ENCODE measurements at regions not wholly inside any gene's neighbourhood (a gene's known extent, or its start where the extent isn't known, plus 50 kb on each side); places are given as distances from the start of the nearest gene placed in this dataset.

- DNase-seq (ENCODE audit: low spot score): no peak
Measured at GRCh38 chr11:115716601-115717529, 212.7 kb upstream of the CADM1 start.

GRCh38 chr11:115716080-115716479, 211.9 kb upstream of the CADM1 start:
- no peak for DNase-seq (ENCODE audit: low spot score)

- DNase-seq (ENCODE audit: low spot score): no peak
Measured at GRCh38 chr11:115715251-115715770, 211.1 kb upstream of the CADM1 start.

- no peak for DNase-seq (ENCODE audit: low spot score)
Measured at GRCh38 chr11:115712296-115712695, 208.1 kb upstream of the CADM1 start.

- DNase-seq (ENCODE audit: low spot score): no peak
Measured at GRCh38 chr11:115710980-115711379, 206.8 kb upstream of the CADM1 start.

- no peak for DNase-seq (ENCODE audit: low spot score)
Measured at GRCh38 chr11:115710426-115710825, 206.2 kb upstream of the CADM1 start.

GRCh38 chr11:115709297-115709696, 205.1 kb upstream of the CADM1 start:
- no peak for DNase-seq (ENCODE audit: low spot score)

GRCh38 chr11:115707180-115707905, 203.1 kb upstream of the CADM1 start:
- no peak for DNase-seq (ENCODE audit: low spot score)

- DNase-seq (ENCODE audit: low spot score): no peak
Measured at GRCh38 chr11:115706626-115707135, 202.5 kb upstream of the CADM1 start.

GRCh38 chr11:115705200-115705599, 201.0 kb upstream of the CADM1 start:
- no peak for DNase-seq (ENCODE audit: low spot score)

- no peak for DNase-seq (ENCODE audit: low spot score)
Measured at GRCh38 chr11:115700981-115701875, 197.0 kb upstream of the CADM1 start.

GRCh38 chr11:115700496-115700895, 196.3 kb upstream of the CADM1 start:
- no peak for DNase-seq (ENCODE audit: low spot score)

- DNase-seq (ENCODE audit: low spot score): no peak
Measured at GRCh38 chr11:115699733-115700132, 195.5 kb upstream of the CADM1 start.

GRCh38 chr11:115699326-115699725, 195.1 kb upstream of the CADM1 start:
- DNase-seq (ENCODE audit: low spot score): no peak

GRCh38 chr11:115698243-115698642, 194.0 kb upstream of the CADM1 start:
- DNase-seq (ENCODE audit: low spot score): no peak

GRCh38 chr11:115696563-115696962, 192.3 kb upstream of the CADM1 start:
- DNase-seq (ENCODE audit: low spot score): no peak

- no peak for DNase-seq (ENCODE audit: low spot score)
Measured at GRCh38 chr11:115695677-115696364, 191.6 kb upstream of the CADM1 start.

- DNase-seq (ENCODE audit: low spot score): no peak
Measured at GRCh38 chr11:115693002-115693401, 188.8 kb upstream of the CADM1 start.

- DNase-seq (ENCODE audit: low spot score): no peak
Measured at GRCh38 chr11:115691030-115691429, 186.8 kb upstream of the CADM1 start.

GRCh38 chr11:115687934-115688333, 183.7 kb upstream of the CADM1 start:
- DNase-seq (ENCODE audit: low spot score): no peak
